K562 (cell line): ENCODE measurements at regions not wholly inside any gene's neighbourhood (a gene's known extent, or its start where the extent isn't known, plus 50 kb on each side); places are given as distances from the start of the nearest gene placed in this dataset.
"Not testable (repeated sequence)": the region's sequence is repeated elsewhere in the genome, so short reads cannot be mapped to it uniquely, and the experiment has no call there.

Experiments used
- BRD4 ChIP-seq: fragments of 200-600 bp; sonication (generic); IDR thresholded peaks from 2 replicates; pipeline ENCODE4 v1.6.1; 2017; ENCODE audit warnings: inconsistent platforms
- CTCF ChIP-seq, 3 experiments: IDR thresholded peaks in 2 of 3; conservative IDR thresholded peaks in 1 of 3; 2 replicates each; pipeline ENCODE4 v1.5.1; 2011 to 2012; ENCODE audit warnings: low read length in 3 of 3, mild to moderate bottlenecking in 3 of 3, control low read depth in 2 of 3, improper control_type of control experiment in 1 of 3, inconsistent platforms in 1 of 3, low read depth in 1 of 3, mixed read lengths in 1 of 3, moderate library complexity in 1 of 3; ENCODE audit not compliant: insufficient read depth in 2 of 3
- ELF2 ChIP-seq: fragments of 250-450 bp; sonication (Bioruptor Pico); IDR thresholded peaks from 2 replicates; pipeline ENCODE4 v1.5.0; 2021; ENCODE audit warnings: mild to moderate bottlenecking
- ILF3 ChIP-seq: fragments of 450-650 bp; IDR thresholded peaks from 2 replicates; pipeline ENCODE4 v1.6.1; 2018; ENCODE audit warnings: antibody characterized with exemption, mild to moderate bottlenecking, moderate library complexity, borderline replicate concordance
- NUFIP1 ChIP-seq: fragments of 450-650 bp; IDR thresholded peaks from 2 replicates; pipeline ENCODE4 v1.6.1; 2018; ENCODE audit not compliant: partially characterized antibody
- POLR2A ChIP-seq: fragments of 450-650 bp; conservative IDR thresholded peaks from 2 replicates; pipeline ENCODE4 v1.6.1; 2016
- POLR2AphosphoS5 ChIP-seq: IDR thresholded peaks from 2 replicates; pipeline ENCODE4 v1.6.1; 2011; ENCODE audit warnings: mild to moderate bottlenecking, low read depth, low read length, moderate library complexity; ENCODE audit not compliant: control insufficient read depth, insufficient read depth
- SMC3 ChIP-seq: conservative IDR thresholded peaks from 2 replicates; pipeline ENCODE4 v1.6.1; 2011; ENCODE audit warnings: low read depth, low read length, improper control_type of control experiment; ENCODE audit not compliant: insufficient read depth
- TAF1 ChIP-seq: IDR thresholded peaks from 2 replicates; pipeline ENCODE4 v1.6.1; 2011; ENCODE audit warnings: mild to moderate bottlenecking, low read length, moderate library complexity; ENCODE audit not compliant: insufficient read depth, control insufficient read depth, severe bottlenecking; ENCODE audit errors: extremely low read depth
- YY1 ChIP-seq, 3 experiments: IDR thresholded peaks; 2 replicates each; pipeline ENCODE4 v1.6.1; 2011; ENCODE audit warnings: low read length in 2 of 3, mild to moderate bottlenecking in 2 of 3, moderate library complexity in 2 of 3, borderline replicate concordance in 1 of 3, control low read depth in 1 of 3, low read depth in 1 of 3; ENCODE audit not compliant: insufficient read depth in 3 of 3, insufficient replicate concordance in 2 of 3, control insufficient read depth in 1 of 3, insufficient read length in 1 of 3; ENCODE audit errors: extremely low read depth in 1 of 3
- ZBTB33 ChIP-seq: sonication (generic); formaldehyde crosslinking; IDR thresholded peaks from 2 replicates; pipeline ENCODE4 v1.8.1; 2023; ENCODE audit warnings: mild to moderate bottlenecking, missing genetic modification reagents
- ZNF24 ChIP-seq: fragments of 450-650 bp; IDR thresholded peaks from 2 replicates; pipeline ENCODE4 v1.6.1; 2016
- ZNF311 ChIP-seq: fragments of 250-450 bp; sonication (Bioruptor Pico); IDR thresholded peaks from 2 replicates; pipeline ENCODE4 v1.4.0; 2020; ENCODE audit warnings: mild to moderate bottlenecking, moderate library complexity

GRCh38 chr7:150146124-150146523, 177.0 kb upstream of the LRRC61 start:
- TF ChIP-seq CTCF (IDR thresholded peaks at IDR 0.05 in 2 of 3, conservative IDR thresholded peaks at IDR 0.05 in 1 of 3; ENCODE audit: insufficient read depth in 2 of 3, low read depth in 1 of 3, low read length in 3 of 3); BRD4; SMC3; TAF1; ZNF311 (CRISPR knock-in tag); POLR2AphosphoS5; POLR2A; NUFIP1; YY1 (IDR thresholded peaks at IDR 0.05; ENCODE audit: borderline replicate concordance in 1 of 3, control insufficient read depth in 1 of 3, extremely low read depth in 1 of 3, insufficient read depth in 3 of 3, insufficient read length in 1 of 3, insufficient replicate concordance in 2 of 3, low read depth in 1 of 3, low read length in 2 of 3); ZNF24; ZBTB33 (CRISPR knock-in tag); ILF3; ELF2 (CRISPR knock-in tag): not testable (repeated sequence)
